ENCODE measurements at regions not wholly inside any gene's neighbourhood (a gene's known extent, or its start where the extent isn't known, plus 50 kb on each side); places are given as distances from the start of the nearest gene placed in this dataset.
"Not testable (repeated sequence)": the region's sequence is repeated elsewhere in the genome, so short reads cannot be mapped to it uniquely, and the experiment has no call there.

GRCh38 chr11:48649064-48649463 lies 160.5 kb downstream of the OR4A47 start:
- H3K36me3 Mint-ChIP-seq (ENCODE audit: low read depth); H3K4me3 Mint-ChIP-seq (ENCODE audit: unreplicated experiment); H3K27me3 Mint-ChIP-seq (ENCODE audit: low read depth); H3K4me1 Mint-ChIP-seq (ENCODE audit: low read depth); H3K27ac Mint-ChIP-seq (ENCODE audit: unreplicated experiment); DNase-seq (ENCODE audit: low spot score): not testable (repeated sequence)
- peaks cover 64% of the 10 kb centered on the region for H3K9me3 Mint-ChIP-seq (ENCODE audit: low read depth)

- H3K4me1 Mint-ChIP-seq (ENCODE audit: low read depth) = no peaks in the 10 kb centered on the region
- TF ChIP-seq CTCF (IDR thresholded peaks at IDR 0.05) = no peak
- H3K27me3 Mint-ChIP-seq (ENCODE audit: low read depth) = no peaks in the 10 kb centered on the region
- H3K9me3 Mint-ChIP-seq (ENCODE audit: low read depth) = peaks cover 70% of the 10 kb centered on the region
- no peak overlapping the region for H3K4me3 Mint-ChIP-seq (ENCODE audit: unreplicated experiment)
- H3K36me3 Mint-ChIP-seq (ENCODE audit: low read depth) = peaks cover 6% of the 10 kb centered on the region
- no peak overlapping the region for H3K27ac Mint-ChIP-seq (ENCODE audit: unreplicated experiment)
- DNase-seq (ENCODE audit: low spot score) = no peak
Observed at GRCh38 chr11:48669146-48669545, 180.6 kb downstream of the OR4A47 start.

GRCh38 chr11:48675945-48676344 lies 187.4 kb downstream of the OR4A47 start:
- no peaks in the 10 kb centered on the region for H3K4me1 Mint-ChIP-seq (ENCODE audit: low read depth)

GRCh38 chr11:48683226-48683720 lies 194.7 kb downstream of the OR4A47 start:
- no peak overlapping the region for H3K4me3 Mint-ChIP-seq (ENCODE audit: unreplicated experiment)
- no peaks in the 10 kb centered on the region for H3K27me3 Mint-ChIP-seq (ENCODE audit: low read depth)
- no peaks in the 10 kb centered on the region for H3K4me1 Mint-ChIP-seq (ENCODE audit: low read depth)
- no peak for DNase-seq (ENCODE audit: low spot score)
- H3K27ac Mint-ChIP-seq (ENCODE audit: unreplicated experiment) = no peak overlapping the region
- peaks cover 72% of the 10 kb centered on the region for H3K9me3 Mint-ChIP-seq (ENCODE audit: low read depth)
- TF ChIP-seq CTCF (IDR thresholded peaks at IDR 0.05) = no peak
- H3K36me3 Mint-ChIP-seq (ENCODE audit: low read depth) = no peaks in the 10 kb centered on the region

More at GRCh38 chr11:48675945-48676344, 187.4 kb downstream of the OR4A47 start:
- no peak overlapping the region for H3K4me3 Mint-ChIP-seq (ENCODE audit: unreplicated experiment)
- no peak for TF ChIP-seq CTCF (IDR thresholded peaks at IDR 0.05)
- H3K27ac Mint-ChIP-seq (ENCODE audit: unreplicated experiment) = no peak overlapping the region
- peaks cover 71% of the 10 kb centered on the region for H3K9me3 Mint-ChIP-seq (ENCODE audit: low read depth)
- H3K27me3 Mint-ChIP-seq (ENCODE audit: low read depth) = no peaks in the 10 kb centered on the region
- H3K36me3 Mint-ChIP-seq (ENCODE audit: low read depth) = peaks cover 10% of the 10 kb centered on the region
- DNase-seq (ENCODE audit: low spot score) = no peak

- H3K4me3 Mint-ChIP-seq (ENCODE audit: unreplicated experiment); H3K27me3 Mint-ChIP-seq (ENCODE audit: low read depth); H3K27ac Mint-ChIP-seq (ENCODE audit: unreplicated experiment); H3K36me3 Mint-ChIP-seq (ENCODE audit: low read depth); H3K4me1 Mint-ChIP-seq (ENCODE audit: low read depth): not testable (repeated sequence)
- DNase-seq (ENCODE audit: low spot score) = peak; percentile 42
- peaks cover 76% of the 10 kb centered on the region for H3K9me3 Mint-ChIP-seq (ENCODE audit: low read depth)
Observed at GRCh38 chr11:48729503-48729902, 240.9 kb downstream of the OR4A47 start.

GRCh38 chr11:48750081-48750480 lies 233.6 kb downstream of the TRIM51G start:
- H3K9me3 Mint-ChIP-seq (ENCODE audit: low read depth) = peaks cover 38% of the 10 kb centered on the region
- not testable (repeated sequence) for H3K27me3 Mint-ChIP-seq (ENCODE audit: low read depth); H3K27ac Mint-ChIP-seq (ENCODE audit: unreplicated experiment); H3K36me3 Mint-ChIP-seq (ENCODE audit: low read depth); H3K4me1 Mint-ChIP-seq (ENCODE audit: low read depth); H3K4me3 Mint-ChIP-seq (ENCODE audit: unreplicated experiment)
- peak; percentile 33 for DNase-seq (ENCODE audit: low spot score)

Measured in chondrocyte (in vitro differentiated cells).